ENCODE measurements at regions not wholly inside any gene's neighbourhood (a gene's known extent, or its start where the extent isn't known, plus 50 kb on each side); places are given as distances from the start of the nearest gene placed in this dataset.

DNA sequence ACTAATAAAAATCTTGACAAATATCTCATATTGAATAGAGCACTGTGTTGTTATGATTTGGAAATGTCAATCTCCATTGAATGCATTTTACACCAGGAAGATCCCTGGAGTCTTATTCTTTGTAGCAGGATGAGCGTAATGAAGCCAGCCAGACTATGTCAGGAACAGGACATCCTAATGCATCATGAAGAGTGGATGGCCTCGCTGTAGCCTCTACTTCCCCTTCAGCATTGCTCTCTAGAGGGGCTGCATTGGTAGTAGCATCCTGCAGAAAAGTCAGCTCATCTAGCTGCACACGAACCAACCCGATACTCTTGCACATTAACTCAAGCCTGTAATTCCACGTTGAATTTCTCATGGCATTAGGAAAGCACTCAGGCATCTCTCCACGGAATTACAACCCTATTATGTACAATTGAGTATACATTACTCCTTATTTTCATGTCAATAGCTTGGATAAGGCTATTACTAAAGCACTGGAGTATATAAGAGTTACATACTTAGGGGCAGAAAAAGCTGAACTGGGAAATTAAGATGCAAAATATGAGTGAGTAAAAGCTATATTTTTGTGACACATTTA lies 76.1 kb downstream of the CMPK2 start:
- no peaks in the 10 kb centered on the region for H3K9me3 Mint-ChIP-seq
- H3K36me3 Mint-ChIP-seq (ENCODE audit: insufficient read depth): no peaks in the 10 kb centered on the region
- ATAC-seq (replicated peaks; ENCODE audit: extremely low read depth, poor library complexity, severe bottlenecking): no peak
- no peak overlapping the region for H3K27ac Mint-ChIP-seq (ENCODE audit: low read depth)
- H3K27me3 Mint-ChIP-seq: peaks cover 46% of the 10 kb centered on the region
- no peaks in the 10 kb centered on the region for H3K4me1 Mint-ChIP-seq
- no peak for DNase-seq (ENCODE audit: low spot score in 2 of 2)
- no peak overlapping the region for H3K4me3 Mint-ChIP-seq

DNA sequence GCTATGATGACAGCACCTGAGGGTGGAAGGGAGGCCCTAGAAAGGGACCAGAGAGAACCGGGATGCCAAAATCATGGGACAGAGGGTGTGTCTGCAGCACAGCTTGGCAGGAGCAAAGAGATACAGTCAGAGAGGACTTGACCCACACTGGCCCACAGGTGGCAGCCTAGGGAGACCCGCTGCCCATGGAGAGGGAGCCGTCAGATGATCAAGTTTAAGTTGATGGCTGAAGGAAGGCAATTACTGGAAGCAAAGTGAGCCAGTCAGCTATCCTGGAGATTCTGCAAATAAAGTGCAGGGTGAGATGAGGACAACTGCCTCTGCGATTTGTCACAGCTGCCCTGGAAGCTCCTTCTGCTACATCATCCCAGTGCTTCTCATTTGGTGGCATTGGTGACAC lies 74.0 kb downstream of the CMPK2 start:
- H3K27me3 Mint-ChIP-seq: peaks cover 48% of the 10 kb centered on the region
- no peak overlapping the region for H3K27ac Mint-ChIP-seq (ENCODE audit: low read depth)
- no peak for ATAC-seq (replicated peaks; ENCODE audit: extremely low read depth, poor library complexity, severe bottlenecking)
- H3K4me3 Mint-ChIP-seq: no peak overlapping the region
- no peaks in the 10 kb centered on the region for H3K9me3 Mint-ChIP-seq
- H3K36me3 Mint-ChIP-seq (ENCODE audit: insufficient read depth): no peaks in the 10 kb centered on the region
- DNase-seq (ENCODE audit: low spot score in 2 of 2): no peak
- no peaks in the 10 kb centered on the region for H3K4me1 Mint-ChIP-seq

DNA sequence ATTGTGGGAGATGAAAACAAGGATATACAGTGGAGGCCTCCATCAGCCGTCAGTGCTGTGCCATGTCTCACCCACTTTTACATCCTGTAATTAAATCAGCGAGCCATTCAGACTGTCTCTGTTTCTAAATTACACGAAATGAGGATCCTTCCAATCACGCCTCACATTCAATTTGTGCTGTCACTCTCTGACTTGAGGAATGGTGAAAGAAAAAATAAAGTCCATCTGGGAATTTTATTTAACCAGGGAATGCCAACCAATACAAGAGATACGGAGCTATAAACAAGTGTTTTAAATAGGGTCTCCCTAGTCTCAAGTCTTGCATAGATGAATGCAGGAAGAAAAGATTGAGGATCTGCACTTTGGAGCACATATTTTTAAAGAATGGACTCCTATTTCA lies 72.8 kb downstream of the CMPK2 start:
- Mint-ChIP-seq H3K9me3 (no peaks in the 10 kb centered on the region), H3K4me3 (no peak overlapping the region), H3K27me3 (peaks cover 41% of the 10 kb centered on the region), H3K36me3 (ENCODE audit: insufficient read depth) (no peaks in the 10 kb centered on the region), H3K27ac (ENCODE audit: low read depth) (no peak overlapping the region), H3K4me1 (no peaks in the 10 kb centered on the region)
- DNase-seq (ENCODE audit: low spot score in 2 of 2): no peak
- no peak for ATAC-seq (replicated peaks; ENCODE audit: extremely low read depth, poor library complexity, severe bottlenecking)

DNA sequence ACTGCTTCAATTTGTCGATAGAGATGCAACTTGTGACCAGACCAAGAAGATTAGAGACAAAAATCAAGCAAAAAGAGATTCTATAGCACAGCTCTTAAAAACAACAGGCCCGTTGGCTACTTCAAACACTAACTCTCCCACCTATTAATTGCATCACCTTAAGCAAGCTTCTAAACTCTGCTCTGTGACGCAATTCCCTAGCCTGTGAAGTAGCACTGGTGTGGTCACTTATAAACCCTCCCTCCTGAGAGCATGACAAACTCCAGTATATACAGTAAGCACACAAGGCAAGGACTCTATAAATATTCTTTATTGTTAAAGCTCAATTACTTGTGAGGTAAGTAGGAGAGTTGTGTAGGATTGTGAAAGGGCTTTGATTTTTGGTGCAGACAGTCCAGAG lies 72.3 kb downstream of the CMPK2 start:
- Mint-ChIP-seq H3K9me3 (no peaks in the 10 kb centered on the region), H3K36me3 (ENCODE audit: insufficient read depth) (no peaks in the 10 kb centered on the region), H3K4me1 (no peaks in the 10 kb centered on the region), H3K27ac (ENCODE audit: low read depth) (no peak overlapping the region), H3K27me3 (peaks cover 36% of the 10 kb centered on the region), H3K4me3 (no peak overlapping the region)
- ATAC-seq (replicated peaks; ENCODE audit: extremely low read depth, poor library complexity, severe bottlenecking) (no peak), DNase-seq (ENCODE audit: low spot score in 2 of 2) (no peak)

DNA sequence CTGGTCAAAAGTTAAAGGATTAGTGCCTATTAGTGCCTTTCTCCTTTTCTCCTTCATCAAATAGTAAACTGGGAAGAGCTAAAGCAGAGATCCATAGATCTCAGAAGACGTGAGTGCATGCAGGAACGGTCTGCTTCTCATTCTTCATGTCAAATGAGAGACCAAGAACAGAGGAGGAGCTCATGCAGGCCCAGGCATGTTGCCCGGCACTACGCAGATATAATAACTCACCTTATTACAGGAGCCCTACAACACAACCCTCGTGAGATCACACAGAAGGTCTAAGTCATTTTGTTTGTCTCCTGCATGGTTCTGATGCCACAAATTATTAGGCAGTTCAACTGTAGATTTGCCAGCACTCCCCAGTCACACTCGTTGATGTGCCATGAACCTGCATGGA lies 71.8 kb downstream of the CMPK2 start:
- no peak overlapping the region for H3K27ac Mint-ChIP-seq (ENCODE audit: low read depth)
- DNase-seq (ENCODE audit: low spot score in 2 of 2) (no peak), ATAC-seq (replicated peaks; ENCODE audit: extremely low read depth, poor library complexity, severe bottlenecking) (no peak)
- no peak overlapping the region for H3K4me3 Mint-ChIP-seq
- no peaks in the 10 kb centered on the region for H3K4me1 Mint-ChIP-seq
- no peaks in the 10 kb centered on the region for H3K36me3 Mint-ChIP-seq (ENCODE audit: insufficient read depth)
- no peaks in the 10 kb centered on the region for H3K9me3 Mint-ChIP-seq
- peaks cover 32% of the 10 kb centered on the region for H3K27me3 Mint-ChIP-seq

DNA sequence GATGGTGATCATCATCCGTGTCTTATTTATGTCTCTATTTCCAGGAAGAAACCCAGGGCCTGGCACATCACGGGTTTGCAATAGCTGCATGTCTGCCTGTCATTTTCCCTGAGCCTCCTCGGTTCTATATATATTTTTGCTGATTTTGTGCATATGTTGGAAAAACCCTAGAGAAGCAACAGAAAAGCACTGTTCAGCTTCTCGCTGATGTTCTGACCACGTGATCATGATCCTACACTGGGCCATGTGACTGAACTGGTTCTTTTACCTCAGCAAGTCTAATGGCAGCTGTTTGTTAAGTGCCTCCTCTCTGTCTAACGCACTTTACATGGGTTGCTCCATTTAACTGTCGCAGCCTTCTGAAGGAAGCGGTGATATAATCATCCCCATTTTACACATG lies 71.3 kb downstream of the CMPK2 start:
- no peaks in the 10 kb centered on the region for H3K4me1 Mint-ChIP-seq
- no peak for ATAC-seq (replicated peaks; ENCODE audit: extremely low read depth, poor library complexity, severe bottlenecking)
- no peak overlapping the region for H3K27ac Mint-ChIP-seq (ENCODE audit: low read depth)

More for the DNA sequence above, 71.3 kb downstream of the CMPK2 start:
- no peaks in the 10 kb centered on the region for H3K36me3 Mint-ChIP-seq (ENCODE audit: insufficient read depth)
- DNase-seq (ENCODE audit: low spot score in 2 of 2): no peak
- no peak overlapping the region for H3K4me3 Mint-ChIP-seq
- H3K9me3 Mint-ChIP-seq: no peaks in the 10 kb centered on the region
- H3K27me3 Mint-ChIP-seq: peaks cover 27% of the 10 kb centered on the region

Measured in central memory CD8-positive, alpha-beta T cell (primary cell).